ENCODE measurements at regions not wholly inside any gene's neighbourhood (a gene's known extent, or its start where the extent isn't known, plus 50 kb on each side); places are given as distances from the start of the nearest gene placed in this dataset.
"Not testable (repeated sequence)": the region's sequence is repeated elsewhere in the genome, so short reads cannot be mapped to it uniquely, and the experiment has no call there.

GRCh38 chr13:32847976-32848375 lies 168.2 kb upstream of the KL start:
- TF ChIP-seq, protein P1, sequence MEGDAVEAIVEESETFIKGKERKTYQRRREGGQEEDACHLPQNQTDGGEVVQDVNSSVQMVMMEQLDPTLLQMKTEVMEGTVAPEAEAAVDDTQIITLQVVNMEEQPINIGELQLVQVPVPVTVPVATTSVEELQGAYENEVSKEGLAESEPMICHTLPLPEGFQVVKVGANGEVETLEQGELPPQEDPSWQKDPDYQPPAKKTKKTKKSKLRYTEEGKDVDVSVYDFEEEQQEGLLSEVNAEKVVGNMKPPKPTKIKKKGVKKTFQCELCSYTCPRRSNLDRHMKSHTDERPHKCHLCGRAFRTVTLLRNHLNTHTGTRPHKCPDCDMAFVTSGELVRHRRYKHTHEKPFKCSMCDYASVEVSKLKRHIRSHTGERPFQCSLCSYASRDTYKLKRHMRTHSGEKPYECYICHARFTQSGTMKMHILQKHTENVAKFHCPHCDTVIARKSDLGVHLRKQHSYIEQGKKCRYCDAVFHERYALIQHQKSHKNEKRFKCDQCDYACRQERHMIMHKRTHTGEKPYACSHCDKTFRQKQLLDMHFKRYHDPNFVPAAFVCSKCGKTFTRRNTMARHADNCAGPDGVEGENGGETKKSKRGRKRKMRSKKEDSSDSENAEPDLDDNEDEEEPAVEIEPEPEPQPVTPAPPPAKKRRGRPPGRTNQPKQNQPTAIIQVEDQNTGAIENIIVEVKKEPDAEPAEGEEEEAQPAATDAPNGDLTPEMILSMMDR (IDR thresholded peaks at IDR 0.05; ENCODE audit: insufficient read depth, low read depth, low read length) = not testable (repeated sequence)
- not testable (repeated sequence) for TF ChIP-seq EZH2 (IDR thresholded peaks at IDR 0.05; ENCODE audit: insufficient read depth, low read length)
